Activated CD4-positive, CD25-positive, alpha-beta regulatory T cell (primary cell): ENCODE measurements at regions not wholly inside any gene's neighbourhood (a gene's known extent, or its start where the extent isn't known, plus 50 kb on each side); places are given as distances from the start of the nearest gene placed in this dataset.
"Not testable (repeated sequence)": the region's sequence is repeated elsewhere in the genome, so short reads cannot be mapped to it uniquely, and the experiment has no call there.

Experiments used
- DNase-seq, 4 experiments: peaks; one replicate each; lab custom pipeline; 2025; lab: John Stamatoyannopoulos, UW

- DNase-seq, result no peak
Observed at GRCh38 chrX:93468075-93468474, 205.3 kb downstream of the NAP1L3 start.

- no peak for DNase-seq
Observed at GRCh38 chrX:93466383-93466782, 207.0 kb downstream of the NAP1L3 start.

- DNase-seq, result no peak
Observed at GRCh38 chrX:93461060-93461459, 212.3 kb downstream of the NAP1L3 start.

- DNase-seq, result no peak
Observed at GRCh38 chrX:93454509-93454908, 218.9 kb downstream of the NAP1L3 start.

GRCh38 chrX:93434721-93435120, 238.7 kb downstream of the NAP1L3 start:
- DNase-seq, result peak in 1 of 4 experiments; percentile 0

- no peak for DNase-seq
Observed at GRCh38 chrX:93428497-93428896, 244.9 kb downstream of the NAP1L3 start.

GRCh38 chrX:93422693-93423092, 250.7 kb downstream of the NAP1L3 start:
- no peak for DNase-seq

GRCh38 chrX:93420525-93421082, 252.8 kb downstream of the NAP1L3 start:
- no peak for DNase-seq

GRCh38 chrX:93420090-93420489, 253.3 kb downstream of the NAP1L3 start:
- no peak for DNase-seq

GRCh38 chrX:93419642-93420041, 253.7 kb downstream of the NAP1L3 start:
- DNase-seq, result no peak

- no peak for DNase-seq
Observed at GRCh38 chrX:93404121-93404520, 269.3 kb downstream of the NAP1L3 start.

- no peak for DNase-seq
Observed at GRCh38 chrX:93354651-93355050, 318.7 kb downstream of the NAP1L3 start.

GRCh38 chrX:93346309-93346708, 327.1 kb downstream of the NAP1L3 start:
- no peak for DNase-seq

GRCh38 chrX:93344287-93344686, 329.1 kb downstream of the NAP1L3 start:
- not testable (repeated sequence) for DNase-seq

GRCh38 chrX:93332329-93332728, 341.0 kb downstream of the NAP1L3 start:
- no peak for DNase-seq

GRCh38 chrX:93322110-93322509, 351.3 kb downstream of the NAP1L3 start:
- DNase-seq, result no peak

- no peak for DNase-seq
Observed at GRCh38 chrX:93319609-93320008, 353.8 kb downstream of the NAP1L3 start.
